ENCODE measurements at regions not wholly inside any gene's neighbourhood (a gene's known extent, or its start where the extent isn't known, plus 50 kb on each side); places are given as distances from the start of the nearest gene placed in this dataset.
"Not testable (repeated sequence)": the region's sequence is repeated elsewhere in the genome, so short reads cannot be mapped to it uniquely, and the experiment has no call there.

DNA sequence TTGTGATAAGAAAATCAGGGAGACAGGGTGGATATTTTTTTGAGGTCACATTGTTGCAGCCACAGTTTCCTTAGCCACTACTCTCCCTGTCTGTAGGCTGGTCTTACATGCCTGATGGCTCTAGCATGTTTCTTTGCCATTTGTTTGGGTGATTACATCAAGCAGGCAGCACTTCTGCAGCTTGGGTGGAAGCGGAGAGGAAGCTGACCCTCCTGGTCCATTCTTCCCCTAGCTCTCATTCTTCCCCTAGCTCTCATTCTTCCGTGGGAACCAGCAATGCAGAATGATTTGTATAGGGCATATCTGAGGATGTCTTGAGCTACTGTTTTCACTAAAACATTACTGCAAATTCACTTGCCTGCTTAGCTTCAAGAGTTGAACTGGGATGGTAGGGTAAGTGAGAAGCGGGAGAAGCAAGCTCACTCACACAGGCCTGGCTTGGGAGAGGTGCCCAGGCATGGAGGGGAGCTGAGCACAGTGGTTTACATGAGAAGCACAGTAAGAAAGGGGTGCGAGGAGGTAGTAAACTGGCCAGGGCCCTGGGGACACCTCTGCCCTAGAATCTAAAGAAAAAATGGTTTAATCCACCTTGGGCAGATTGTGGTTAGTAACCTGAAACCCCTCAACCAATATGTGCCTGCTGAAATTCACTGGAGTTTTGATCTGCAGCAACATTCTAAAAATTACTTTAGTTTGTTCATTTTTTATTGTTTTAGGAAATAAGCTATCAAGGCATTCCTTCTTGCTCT, 538.9 kb downstream of the RFC3 start:
- no peak for ATAC-seq (ENCODE audit: poor library complexity)
- intact Hi-C loops (cut with DNase I): no loop called here
- no peak for DNase-seq

DNA sequence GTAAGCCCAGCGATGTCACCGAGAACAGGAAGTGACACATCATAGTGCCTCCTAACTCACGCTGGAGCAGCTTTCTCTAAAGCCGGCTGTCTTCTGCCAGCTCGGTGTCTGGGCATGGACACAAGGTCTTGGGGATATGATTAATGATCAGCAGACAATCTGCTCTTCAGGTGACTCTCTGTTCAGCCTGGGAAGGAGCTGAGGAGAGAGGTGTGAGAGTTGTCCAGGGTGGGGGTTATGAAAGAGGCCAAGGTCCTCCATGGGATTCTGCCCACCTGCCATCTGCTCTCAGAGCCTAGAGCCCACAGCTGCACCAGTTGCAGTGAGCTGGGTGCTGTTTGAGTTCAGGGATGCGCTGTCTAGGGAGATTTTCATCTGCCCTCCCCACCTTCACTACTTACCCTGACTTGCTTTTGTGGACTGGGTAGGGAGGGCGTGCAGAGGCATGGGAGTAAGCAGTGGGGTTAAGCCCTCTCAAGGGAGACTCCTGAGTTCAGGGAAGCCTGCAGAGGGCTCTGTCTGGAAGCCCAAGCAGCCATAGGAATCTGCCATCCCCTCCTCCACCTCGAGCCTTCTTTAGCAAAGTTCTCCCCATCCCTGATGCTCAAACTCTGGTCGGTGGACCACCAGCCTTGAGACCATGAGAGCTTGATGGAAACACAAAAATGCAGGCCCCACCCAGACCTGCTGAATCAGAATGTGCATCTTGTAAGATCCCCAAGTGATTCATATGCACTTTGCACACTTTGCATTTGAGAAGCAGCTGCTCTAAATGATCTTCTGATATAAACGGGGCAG, 539.7 kb downstream of the RFC3 start:
- no peak for ATAC-seq (ENCODE audit: poor library complexity)
- DNase-seq: no peak
- intact Hi-C loops (cut with DNase I): no loop called here

DNA sequence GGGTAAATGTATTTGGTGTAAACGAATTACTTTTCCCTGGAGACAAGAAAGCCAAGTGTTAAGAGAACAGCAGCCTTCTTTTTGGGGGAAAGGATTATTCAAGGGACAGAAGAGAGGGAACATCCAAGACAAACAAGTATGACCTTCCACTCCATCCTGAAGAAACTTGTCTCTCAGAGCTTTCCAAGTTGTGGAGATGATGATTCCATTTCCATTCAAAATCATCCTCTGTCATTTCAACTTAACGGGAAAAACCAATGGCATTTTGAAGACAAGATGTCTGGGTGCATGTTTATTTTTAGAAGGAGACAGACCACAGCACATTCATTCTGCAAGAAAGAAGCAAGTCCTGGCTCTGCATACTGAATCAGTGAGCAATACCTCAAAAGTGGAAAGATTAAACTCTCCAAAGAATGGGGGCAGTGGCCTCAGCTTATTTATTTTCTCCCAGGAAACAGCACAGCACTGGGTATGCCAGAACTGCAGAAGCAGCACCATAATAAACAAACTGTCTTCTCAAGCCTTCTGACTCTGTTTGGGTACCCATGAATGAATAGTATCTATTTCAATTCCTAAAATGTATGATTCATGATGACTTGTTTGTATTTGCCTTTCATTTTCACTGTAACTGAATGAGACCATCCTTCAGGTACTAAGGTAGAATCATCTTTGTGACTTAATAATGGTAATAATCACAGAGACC, 541.0 kb downstream of the RFC3 start:
- intact Hi-C loops (cut with DNase I): no loop called here
- no peak for DNase-seq
- no peak for ATAC-seq (ENCODE audit: poor library complexity)

DNA sequence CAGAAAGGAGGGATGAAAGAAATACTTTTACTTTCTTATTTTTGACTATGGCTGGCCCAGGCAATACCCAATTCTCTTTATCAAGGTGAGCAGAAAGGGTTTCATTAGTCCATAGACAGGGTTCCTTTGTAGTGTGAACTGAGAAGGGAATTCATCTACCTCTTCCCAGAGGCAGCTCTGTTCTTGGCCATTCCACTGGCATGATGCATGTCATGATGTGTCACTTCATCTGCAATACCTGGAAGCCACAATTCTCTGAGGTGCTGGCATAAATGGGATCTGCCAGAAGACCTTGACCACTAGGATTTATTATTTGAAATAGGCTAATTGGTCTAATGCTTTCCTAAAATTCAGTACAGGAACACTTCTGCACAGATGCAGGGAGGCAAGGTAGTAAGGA, 542.8 kb downstream of the RFC3 start:
- no peak for ATAC-seq (ENCODE audit: poor library complexity)
- DNase-seq: no peak
- intact Hi-C loops (cut with DNase I): no loop called here

DNA sequence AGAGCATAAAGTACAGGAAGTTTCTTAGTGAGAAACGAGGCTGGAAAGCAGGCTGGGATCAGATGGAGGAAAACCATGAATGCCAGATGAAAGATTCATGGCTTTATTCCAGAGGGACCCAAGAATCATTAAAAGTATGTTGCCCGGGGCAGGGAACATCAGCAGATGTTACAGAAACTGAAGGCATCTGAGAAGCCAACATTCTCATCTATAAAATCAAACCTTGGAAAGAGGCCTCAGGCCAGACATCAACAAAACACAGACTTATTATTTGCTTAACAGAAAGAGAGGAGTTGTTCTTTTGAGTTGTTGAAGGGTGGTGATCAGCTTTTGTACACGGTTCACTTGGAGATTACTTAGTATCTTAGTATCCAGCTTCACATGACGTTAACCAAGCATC, 543.6 kb downstream of the RFC3 start:
- no peak for DNase-seq
- no peak for ATAC-seq (ENCODE audit: poor library complexity)
- intact Hi-C loops (cut with DNase I): no loop called here

DNA sequence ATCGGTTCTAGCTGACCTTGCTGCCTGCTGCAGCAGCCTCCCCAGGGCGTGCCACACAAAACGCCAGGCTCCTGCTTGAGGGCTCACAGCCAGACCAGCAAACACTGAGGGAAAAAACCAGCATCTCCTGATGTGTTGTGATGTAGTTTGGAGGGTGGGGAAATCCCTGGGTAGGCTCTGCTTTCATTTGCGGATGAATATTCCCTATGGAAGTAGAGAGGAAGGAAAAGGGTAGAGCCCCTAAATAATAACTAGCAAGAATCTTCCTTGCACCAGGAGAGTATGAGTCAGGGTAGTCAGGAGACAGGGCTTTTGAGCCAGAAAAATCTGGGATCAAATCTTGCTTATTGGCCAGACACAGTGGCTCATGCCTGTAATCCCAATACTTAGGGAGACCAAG, 545.3 kb downstream of the RFC3 start:
- DNase-seq (no peak), ATAC-seq (ENCODE audit: poor library complexity) (no peak)
- intact Hi-C loops (cut with DNase I): no loop called here

DNA sequence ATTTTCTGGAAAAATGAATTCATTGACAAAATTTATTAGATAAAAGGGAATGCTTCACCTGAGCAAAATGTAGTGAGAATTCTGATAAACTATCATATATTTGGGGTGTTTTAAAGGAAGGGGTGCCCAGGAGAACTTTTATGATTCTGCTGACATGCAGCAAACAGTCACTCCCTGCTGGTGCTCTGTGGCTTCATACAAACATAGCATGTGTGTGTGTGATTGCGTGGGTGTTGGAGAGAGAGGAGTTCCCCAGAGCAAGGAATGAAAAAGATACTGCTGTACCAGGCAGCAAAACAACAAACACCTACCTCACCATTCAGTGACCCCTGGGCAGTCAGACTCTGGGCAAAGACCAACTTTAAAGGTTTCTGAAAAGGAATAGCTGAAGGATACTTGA, 546.7 kb downstream of the RFC3 start:
- DNase-seq: no peak
- intact Hi-C loops (cut with DNase I): no loop called here
- no peak for ATAC-seq (ENCODE audit: poor library complexity)

DNA sequence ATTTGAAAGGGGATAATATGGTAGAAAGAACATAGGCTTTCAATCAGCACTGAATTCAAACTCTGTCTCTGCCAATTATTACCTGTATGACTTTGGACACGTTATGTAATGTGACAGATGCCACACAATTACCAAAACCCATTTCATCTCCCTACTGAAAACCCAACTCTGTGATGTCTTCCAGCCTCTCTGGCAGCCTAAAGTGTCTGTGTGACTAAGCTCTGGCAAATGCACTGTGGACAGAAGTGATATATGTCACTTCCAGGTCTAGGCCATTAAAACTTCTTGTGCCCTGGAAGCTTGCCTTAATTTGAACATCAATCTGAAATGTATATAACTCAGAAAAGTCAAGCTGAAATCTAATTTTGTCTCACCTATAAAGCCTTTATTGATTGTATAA, 552.0 kb downstream of the RFC3 start:
- intact Hi-C loops (cut with DNase I): no loop called here
- DNase-seq (no peak), ATAC-seq (ENCODE audit: poor library complexity) (no peak)

DNA sequence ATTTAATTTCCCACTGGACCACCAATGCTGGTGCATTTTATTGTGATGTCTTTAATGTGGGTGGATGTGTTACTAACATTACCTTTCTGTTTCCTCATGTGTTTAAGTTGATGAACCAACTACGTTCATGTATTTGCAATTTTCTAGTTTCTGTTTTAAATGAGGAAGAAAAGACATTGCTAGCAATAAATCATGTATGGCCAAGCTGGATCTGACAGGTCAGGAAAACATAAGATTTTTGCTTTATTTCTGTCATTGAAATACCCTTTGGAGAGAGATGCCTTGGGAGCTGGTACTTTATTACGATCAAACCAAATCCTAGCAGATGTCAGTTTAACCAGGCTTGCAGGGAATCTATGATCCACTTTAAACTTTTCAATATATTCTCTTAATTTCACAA, 553.2 kb downstream of the RFC3 start:
- ATAC-seq (ENCODE audit: poor library complexity): no peak
- intact Hi-C loops (cut with DNase I): no loop called here
- no peak for DNase-seq

DNA sequence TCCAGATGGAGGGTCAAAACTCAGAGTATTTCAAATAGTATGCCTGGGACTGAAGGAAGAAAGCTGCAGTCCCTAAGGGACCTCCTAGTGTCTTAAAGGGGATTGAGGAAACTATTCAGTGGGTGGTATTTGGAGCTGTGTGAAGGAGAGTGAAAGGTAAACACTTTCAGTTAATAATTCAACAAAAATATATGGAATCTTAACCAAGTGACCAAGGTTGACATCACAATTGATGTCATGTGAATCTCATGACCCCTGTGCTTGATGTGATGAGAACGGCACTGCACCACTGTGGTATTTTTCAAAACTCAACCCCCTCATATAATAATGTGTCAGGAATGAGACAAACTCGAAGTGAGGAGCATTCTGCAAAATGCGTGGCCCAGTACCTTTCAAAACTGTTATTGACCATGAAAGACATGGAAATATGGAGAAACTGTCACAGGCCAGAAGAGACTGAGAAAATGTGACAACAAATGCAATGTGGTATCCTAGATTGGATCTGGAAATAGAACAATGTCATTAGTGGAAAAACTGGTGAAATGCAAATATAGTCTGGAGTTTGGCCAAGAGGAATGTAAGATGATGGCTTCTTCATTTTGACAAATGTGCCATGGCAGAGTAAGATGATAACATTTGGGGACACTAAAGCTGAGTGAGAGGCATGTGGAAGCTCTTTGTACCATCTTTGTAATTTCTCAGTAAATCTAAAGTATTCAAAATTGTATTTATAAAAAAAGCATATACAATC, 553.9 kb downstream of the RFC3 start:
- ATAC-seq (ENCODE audit: poor library complexity): no peak
- intact Hi-C loops (cut with DNase I): no loop called here
- DNase-seq: no peak

DNA sequence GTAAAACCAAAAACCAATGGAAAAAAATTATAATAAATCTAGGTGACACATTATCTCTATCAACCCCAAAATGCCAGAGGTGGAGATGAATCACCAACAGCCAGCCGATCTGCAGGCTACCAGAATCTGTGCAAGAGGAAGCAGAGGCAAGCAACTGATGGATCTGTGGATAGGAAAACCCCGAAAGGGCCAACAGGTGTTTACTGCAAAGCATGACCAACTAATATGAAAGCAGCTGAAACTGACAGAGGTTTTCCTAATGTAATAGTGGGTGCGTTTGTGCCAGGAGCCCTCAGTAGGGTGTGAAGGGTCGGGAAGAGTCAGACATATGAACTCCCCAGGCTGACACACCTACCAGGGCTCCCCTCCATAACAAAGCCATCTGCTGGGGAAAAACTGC, 554.6 kb downstream of the RFC3 start:
- ATAC-seq (ENCODE audit: poor library complexity): no peak
- intact Hi-C loops (cut with DNase I): no loop called here
- DNase-seq: no peak

DNA sequence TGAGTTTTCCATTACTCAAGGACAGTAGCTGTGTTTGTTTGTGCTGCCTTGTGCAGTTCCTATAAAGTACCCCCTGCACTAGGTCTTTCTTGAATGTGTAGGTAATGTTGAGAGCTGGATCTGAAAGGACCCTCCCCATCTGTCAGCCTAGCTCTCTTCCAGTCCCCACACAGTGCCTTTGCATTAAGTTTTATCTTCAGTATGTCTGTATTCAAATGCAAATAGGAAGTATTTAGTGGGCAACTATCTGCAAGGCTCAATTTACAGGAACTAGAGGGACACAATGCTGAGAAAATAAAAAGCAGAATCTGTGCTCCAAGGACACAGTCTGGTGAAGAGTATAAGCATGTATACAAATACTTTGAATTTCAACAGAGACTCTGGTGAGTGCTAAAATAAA, 558.5 kb downstream of the RFC3 start:
- intact Hi-C loops (cut with DNase I): no loop called here
- ATAC-seq (ENCODE audit: poor library complexity) (no peak), DNase-seq (no peak)

DNA sequence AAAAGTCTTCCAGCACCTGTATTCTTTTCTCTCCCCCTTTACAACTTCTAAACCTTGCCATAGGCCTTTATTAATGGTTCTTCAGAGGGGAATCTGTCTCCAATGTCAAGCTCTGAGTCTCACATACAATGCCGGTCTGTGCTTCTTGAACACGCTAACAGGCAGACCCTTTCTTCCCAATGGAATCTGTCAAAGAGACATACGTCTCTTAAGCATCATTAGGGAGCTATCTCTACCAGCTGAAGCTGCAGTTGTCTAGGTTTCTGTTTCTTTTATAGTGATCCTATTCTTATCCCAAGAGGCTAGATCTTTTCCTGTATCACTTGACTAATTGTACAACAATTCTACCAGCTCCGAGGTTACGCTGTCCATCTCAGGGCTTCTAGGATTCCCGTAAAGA, 560.8 kb upstream of the NBEA start:
- ATAC-seq (ENCODE audit: poor library complexity) (no peak), DNase-seq (no peak)
- intact Hi-C loops (cut with DNase I): no loop called here

DNA sequence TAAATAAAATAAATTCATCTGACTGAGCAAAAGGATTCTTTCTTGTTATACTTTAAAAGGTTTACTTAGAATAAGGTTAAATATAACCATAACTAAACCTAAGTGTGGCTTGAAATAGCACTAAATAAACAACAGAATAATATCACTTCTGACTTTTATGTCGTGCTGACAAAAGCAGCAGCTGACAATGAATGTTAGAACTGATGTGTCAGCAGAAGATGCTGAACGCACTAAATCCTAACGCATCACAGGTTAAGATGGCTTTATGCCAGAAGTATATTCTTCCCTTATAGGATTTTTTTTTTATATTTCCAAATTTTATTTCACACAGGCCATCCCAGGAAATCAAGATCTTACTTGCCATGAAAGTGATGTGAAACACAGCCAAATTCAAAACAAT, 558.3 kb upstream of the NBEA start:
- DNase-seq (no peak), ATAC-seq (ENCODE audit: poor library complexity) (no peak)
- intact Hi-C loops (cut with DNase I): no loop called here

DNA sequence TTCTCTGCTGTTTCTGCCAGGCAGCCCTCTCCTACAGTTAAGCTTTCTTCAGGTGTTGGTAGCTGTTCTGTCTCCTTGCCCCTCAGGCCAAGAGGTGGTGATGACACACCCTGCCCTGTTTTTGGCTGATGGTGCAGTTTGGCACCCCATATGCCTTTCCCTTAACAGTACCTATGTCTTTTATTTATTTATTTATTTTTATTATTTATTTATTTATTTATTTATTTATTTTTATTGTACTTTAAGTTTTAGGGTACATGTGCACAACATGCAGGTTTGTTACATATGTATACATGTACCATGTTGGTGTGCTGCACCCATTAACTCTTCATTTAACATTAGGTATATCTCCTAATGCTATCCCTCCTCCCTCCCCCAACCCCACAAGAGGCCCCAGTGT, 555.8 kb upstream of the NBEA start:
- intact Hi-C loops (cut with DNase I); ATAC-seq (ENCODE audit: poor library complexity); DNase-seq: not testable (repeated sequence)

DNA sequence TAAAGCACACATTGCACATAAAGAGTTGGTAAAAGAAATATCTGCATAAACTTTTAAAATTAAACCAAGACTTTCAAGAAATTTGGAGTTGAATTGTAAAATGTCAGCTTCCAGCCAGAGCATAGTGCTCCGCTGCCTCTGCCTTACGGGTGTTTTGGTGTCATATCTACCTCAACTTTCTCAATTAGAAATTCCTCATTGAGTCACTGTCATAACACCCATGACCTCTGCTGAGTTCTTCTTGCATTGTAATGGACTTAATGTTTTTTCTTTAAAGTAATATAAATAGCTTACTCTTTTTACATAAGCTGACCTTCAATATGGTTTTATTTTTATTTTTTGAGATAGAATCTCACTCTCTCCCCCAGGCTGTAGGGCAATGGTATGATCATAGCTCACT, 551.0 kb upstream of the NBEA start:
- intact Hi-C loops (cut with DNase I): no loop called here
- ATAC-seq (ENCODE audit: poor library complexity): no peak
- no peak for DNase-seq

DNA sequence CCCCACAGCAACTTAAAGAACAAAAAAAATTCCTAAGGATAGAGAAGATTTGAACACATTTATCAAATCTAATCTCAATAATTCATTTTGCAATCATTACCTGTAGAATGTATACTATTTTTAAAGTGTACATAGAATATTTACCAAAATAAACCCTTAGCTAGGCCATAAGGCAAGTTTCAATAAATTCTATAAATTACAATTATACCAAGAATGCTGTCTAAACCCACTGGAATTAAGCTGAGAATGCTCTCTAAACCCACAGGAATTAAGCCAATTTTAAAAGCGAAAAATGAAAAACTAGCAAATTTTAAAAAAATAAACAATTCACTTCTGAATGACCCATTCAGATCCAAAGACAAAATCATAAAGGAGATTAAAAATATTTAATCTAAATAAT, 540.4 kb upstream of the NBEA start:
- intact Hi-C loops (cut with DNase I): no loop called here
- no peak for ATAC-seq (ENCODE audit: poor library complexity)

DNA sequence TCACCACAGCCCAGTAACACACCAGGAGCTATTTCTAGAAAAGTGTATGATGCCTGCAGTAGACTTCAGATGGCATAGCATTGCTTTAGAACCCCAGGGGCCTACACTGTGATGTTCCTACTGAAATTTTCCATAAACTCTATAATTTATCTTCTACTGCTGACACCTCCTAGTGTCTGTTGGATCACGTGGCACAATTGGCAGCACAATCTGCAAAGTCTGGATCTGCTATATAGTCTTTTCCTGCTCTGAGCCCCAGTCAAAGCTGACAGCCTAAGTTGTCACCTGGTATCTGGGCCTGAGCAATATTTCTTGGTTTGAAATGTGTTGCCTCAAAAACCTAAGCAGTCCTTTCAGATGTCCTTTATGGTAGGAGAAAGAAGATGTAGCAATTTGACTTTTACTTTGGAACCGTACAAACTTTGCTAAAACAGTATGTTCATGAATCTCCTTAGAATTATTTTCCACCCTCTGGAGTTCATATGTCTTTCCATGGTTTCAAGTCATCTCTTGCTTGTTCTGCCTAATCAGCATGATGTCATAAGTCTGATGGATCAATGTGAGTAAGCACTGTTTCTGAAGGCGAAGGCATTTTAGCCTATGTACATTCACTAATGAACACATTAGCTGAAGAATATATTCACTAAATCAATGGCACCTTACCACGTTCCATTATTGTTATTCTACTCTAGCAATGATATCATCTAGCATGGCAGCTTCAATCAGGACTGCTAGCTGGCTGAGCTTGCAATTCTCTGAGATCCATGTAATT, 536.5 kb upstream of the NBEA start:
- DNase-seq (no peak), ATAC-seq (ENCODE audit: poor library complexity) (no peak)
- intact Hi-C loops (cut with DNase I): no loop called here

More for the DNA sequence above, 540.4 kb upstream of the NBEA start:
- DNase-seq: no peak

DNA sequence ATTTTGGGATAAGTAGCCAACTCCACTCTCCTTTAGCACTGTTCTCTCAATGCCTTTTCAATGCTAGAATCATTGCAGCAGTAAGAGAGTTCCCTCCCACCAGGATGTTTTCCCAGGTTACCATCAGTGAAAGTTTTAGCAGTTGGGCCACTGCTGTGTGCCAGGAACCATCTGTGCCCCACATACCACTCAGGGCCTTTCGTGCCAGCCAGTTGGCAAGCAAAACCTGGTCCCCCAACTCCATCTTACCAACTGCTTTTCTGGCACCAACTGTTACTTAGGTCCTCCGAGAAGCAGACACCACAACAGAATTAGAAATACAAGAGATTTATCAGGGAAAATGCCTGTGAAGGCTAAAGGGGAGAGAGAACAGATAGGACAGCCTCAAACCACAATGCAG, 533.4 kb upstream of the NBEA start:
- no peak for DNase-seq
- ATAC-seq (ENCODE audit: poor library complexity): no peak
- intact Hi-C loops (cut with DNase I): no loop called here

Measured in Right ventricle myocardium superior (tissue), 1 donor.